ENCODE measurements at regions not wholly inside any gene's neighbourhood (a gene's known extent, or its start where the extent isn't known, plus 50 kb on each side); places are given as distances from the start of the nearest gene placed in this dataset.

GRCh38 chr9:28882529-28882928, 1309.2 kb upstream of the C9orf72 start:
- no peak for TF ChIP-seq CTCF (IDR thresholded peaks at IDR 0.05)
- ATAC-seq (ENCODE audit: low FRiP score) (no peak), DNase-seq (ENCODE audit: low spot score) (no peak)

- no peak for TF ChIP-seq CTCF (IDR thresholded peaks at IDR 0.05)
- ATAC-seq (ENCODE audit: low FRiP score), result no peak
- no peak for DNase-seq (ENCODE audit: low spot score)
These were observed 1310.0 kb upstream of the C9orf72 start for GRCh38 chr9:28883234-28883633.

GRCh38 chr9:28887188-28887884, 1314.1 kb upstream of the C9orf72 start:
- no peak for TF ChIP-seq CTCF (IDR thresholded peaks at IDR 0.05)
- DNase-seq (ENCODE audit: low spot score) (no peak), ATAC-seq (ENCODE audit: low FRiP score) (no peak)

GRCh38 chr9:28888806-28889205, 1315.5 kb upstream of the C9orf72 start:
- ATAC-seq (ENCODE audit: low FRiP score) (no peak), DNase-seq (ENCODE audit: low spot score) (no peak)
- no peak for TF ChIP-seq CTCF (IDR thresholded peaks at IDR 0.05)

GRCh38 chr9:28892538-28892937, 1319.3 kb upstream of the C9orf72 start:
- DNase-seq (ENCODE audit: low spot score) (no peak), ATAC-seq (ENCODE audit: low FRiP score) (no peak)
- TF ChIP-seq CTCF (IDR thresholded peaks at IDR 0.05), result no peak

GRCh38 chr9:28899267-28899666, 1326.0 kb upstream of the C9orf72 start:
- DNase-seq (ENCODE audit: low spot score) (no peak), ATAC-seq (ENCODE audit: low FRiP score) (no peak)
- no peak for TF ChIP-seq CTCF (IDR thresholded peaks at IDR 0.05)

- TF ChIP-seq CTCF (IDR thresholded peaks at IDR 0.05), result no peak
- DNase-seq (ENCODE audit: low spot score) (no peak), ATAC-seq (ENCODE audit: low FRiP score) (no peak)
These were observed 1326.6 kb upstream of the C9orf72 start for GRCh38 chr9:28899926-28900325.
